Neural cell (in vitro differentiated cells): ENCODE measurements at regions not wholly inside any gene's neighbourhood (a gene's known extent, or its start where the extent isn't known, plus 50 kb on each side); places are given as distances from the start of the nearest gene placed in this dataset.

Experiments
- H2AFZ ChIP-seq: fragments of 200-600, 300-800 bp; sonication (generic), shearing (Covaris generic); 2 replicates; pipeline ENCODE4 v1.6.0; 2014; ENCODE audit warnings: low read depth, mild to moderate bottlenecking, antibody characterized with exemption, low read length, moderate library complexity
- H3F3A ChIP-seq: fragments of 200-600 bp; shearing (Covaris generic); 2 replicates; pipeline ENCODE4 v1.6.1; 2016; ENCODE audit warnings: mild to moderate bottlenecking, moderate library complexity, mixed read lengths, antibody characterized with exemption, low read length; ENCODE audit not compliant: insufficient read depth, poor library complexity, severe bottlenecking
- H3K27ac ChIP-seq: fragments of 200-600, 300-800 bp; sonication (generic), shearing (Covaris generic); 2 replicates; pipeline ENCODE4 v1.5.1; 2014; ENCODE audit warnings: mild to moderate bottlenecking, low read length, moderate library complexity
- H3K27me3 ChIP-seq: fragments of 300-800, 200-600 bp; sonication (generic), shearing (Covaris generic); 2 replicates; pipeline ENCODE4 v1.6.0; 2014; ENCODE audit warnings: mild to moderate bottlenecking, low read depth, low read length, moderate library complexity; ENCODE audit not compliant: insufficient read depth
- H3K36me3 ChIP-seq: fragments of 300-800, 200-600 bp; sonication (generic), shearing (Covaris generic); 2 replicates; pipeline ENCODE4 v1.5.1; 2014; ENCODE audit warnings: mild to moderate bottlenecking, antibody characterized with exemption, low read length, moderate library complexity; ENCODE audit not compliant: insufficient read depth
- H3K4me2 ChIP-seq: fragments of 300-800, 200-600 bp; sonication (generic), shearing (Covaris generic); 2 replicates; pipeline ENCODE4 v1.6.0; 2014; ENCODE audit warnings: mild to moderate bottlenecking, low read length
- H3K4me3 ChIP-seq: fragments of 300-800, 200-600 bp; sonication (generic), shearing (Covaris generic); 2 replicates; pipeline ENCODE4 v1.5.1; 2014; ENCODE audit warnings: mild to moderate bottlenecking, low read length, moderate library complexity
- H3K79me2 ChIP-seq: fragments of 200-600 bp; shearing (Covaris generic); replicated peaks from 2 replicates; pipeline ENCODE4 v1.6.0; 2014; ENCODE audit warnings: mild to moderate bottlenecking, low read length, moderate library complexity; ENCODE audit not compliant: insufficient read depth
- H3K9ac ChIP-seq: fragments of 300-800, 200-600 bp; sonication (generic), shearing (Covaris generic); 2 replicates; pipeline ENCODE4 v1.6.1; 2016; ENCODE audit warnings: mild to moderate bottlenecking, low read length, mixed read lengths
- H3K9me2 ChIP-seq: fragments of 200-600 bp; shearing (Covaris generic); 2 replicates; pipeline ENCODE4 v1.6.1; 2016; ENCODE audit warnings: mild to moderate bottlenecking, low read length, mixed read lengths; ENCODE audit not compliant: insufficient read depth
- H3K9me3 ChIP-seq: fragments of 200-600, 300-800 bp; sonication (generic), shearing (Covaris generic); 2 replicates; pipeline ENCODE4 v1.6.1; 2016; ENCODE audit warnings: mild to moderate bottlenecking, mixed run types, low read length, moderate library complexity, mixed read lengths
- H4K20me1 ChIP-seq: fragments of 200-600 bp; shearing (Covaris generic); 2 replicates; pipeline ENCODE4 v1.6.1; 2016; ENCODE audit warnings: mild to moderate bottlenecking, mixed run types; ENCODE audit not compliant: insufficient read depth
- CTCF ChIP-seq: fragments of 450-650 bp; IDR thresholded peaks from 2 replicates; pipeline ENCODE4 v1.5.1; 2014; ENCODE audit warnings: antibody characterized with exemption, mild to moderate bottlenecking, moderate library complexity; ENCODE audit not compliant: poor library complexity, severe bottlenecking
- EP300 ChIP-seq: fragments of 450-650 bp; conservative IDR thresholded peaks from 2 replicates; pipeline ENCODE4 v1.6.1; 2014; ENCODE audit warnings: antibody characterized with exemption, mild to moderate bottlenecking, moderate library complexity; ENCODE audit not compliant: poor library complexity, severe bottlenecking
- EZH2 ChIP-seq: fragments of 200-600, 300-800 bp; shearing (Covaris generic), sonication (generic); IDR thresholded peaks from 2 replicates; pipeline ENCODE4 v1.6.1; 2014; ENCODE audit warnings: antibody characterized with exemption, low read length, borderline replicate concordance, mild to moderate bottlenecking; ENCODE audit not compliant: insufficient read depth, poor library complexity, severe bottlenecking
- MXI1 ChIP-seq: fragments of 450-650 bp; conservative IDR thresholded peaks from 2 replicates; pipeline ENCODE4 v1.6.1; 2014; ENCODE audit warnings: antibody characterized with exemption, mild to moderate bottlenecking; ENCODE audit not compliant: poor library complexity, severe bottlenecking
- POLR2AphosphoS5 ChIP-seq: IDR thresholded peaks from 2 replicates; pipeline ENCODE4 v1.6.1; 2012
- RAD21 ChIP-seq: fragments of 450-650 bp; conservative IDR thresholded peaks from 2 replicates; pipeline ENCODE4 v1.6.1; 2014; ENCODE audit warnings: antibody characterized with exemption, mild to moderate bottlenecking, moderate library complexity
- SMC3 ChIP-seq: fragments of 450-650 bp; conservative IDR thresholded peaks from 2 replicates; pipeline ENCODE4 v1.6.1; 2014; ENCODE audit warnings: antibody characterized with exemption, mild to moderate bottlenecking, moderate library complexity; ENCODE audit not compliant: poor library complexity
- TAF1 ChIP-seq: IDR thresholded peaks from 2 replicates; pipeline ENCODE4 v1.6.1; 2012; ENCODE audit warnings: low read depth
- TF ChIP-seq, protein P1 (sequence below): IDR thresholded peaks from 2 replicates; pipeline ENCODE4 v1.6.1; 2012; ENCODE audit warnings: borderline replicate concordance

- Histone ChIP-seq H3K9me2 (no peaks in the 10 kb centered on the region), H2AFZ (no peak overlapping the region), H3K9ac (no peak overlapping the region), H3K27me3 (no peaks in the 10 kb centered on the region), H3F3A (no peaks in the 10 kb centered on the region), H3K79me2 (no peaks in the 10 kb centered on the region), H3K4me2 (no peak overlapping the region), H3K27ac (no peak overlapping the region), H3K4me3 (no peak overlapping the region), H4K20me1 (no peaks in the 10 kb centered on the region), H3K36me3 (no peaks in the 10 kb centered on the region), H3K9me3 (no peaks in the 10 kb centered on the region)
- TF ChIP-seq CTCF (no peak), EZH2 (no peak), RAD21 (no peak), TAF1 (no peak), EP300 (no peak), SMC3 (no peak), POLR2AphosphoS5 (no peak), MXI1 (no peak)
- TF ChIP-seq, protein P1, sequence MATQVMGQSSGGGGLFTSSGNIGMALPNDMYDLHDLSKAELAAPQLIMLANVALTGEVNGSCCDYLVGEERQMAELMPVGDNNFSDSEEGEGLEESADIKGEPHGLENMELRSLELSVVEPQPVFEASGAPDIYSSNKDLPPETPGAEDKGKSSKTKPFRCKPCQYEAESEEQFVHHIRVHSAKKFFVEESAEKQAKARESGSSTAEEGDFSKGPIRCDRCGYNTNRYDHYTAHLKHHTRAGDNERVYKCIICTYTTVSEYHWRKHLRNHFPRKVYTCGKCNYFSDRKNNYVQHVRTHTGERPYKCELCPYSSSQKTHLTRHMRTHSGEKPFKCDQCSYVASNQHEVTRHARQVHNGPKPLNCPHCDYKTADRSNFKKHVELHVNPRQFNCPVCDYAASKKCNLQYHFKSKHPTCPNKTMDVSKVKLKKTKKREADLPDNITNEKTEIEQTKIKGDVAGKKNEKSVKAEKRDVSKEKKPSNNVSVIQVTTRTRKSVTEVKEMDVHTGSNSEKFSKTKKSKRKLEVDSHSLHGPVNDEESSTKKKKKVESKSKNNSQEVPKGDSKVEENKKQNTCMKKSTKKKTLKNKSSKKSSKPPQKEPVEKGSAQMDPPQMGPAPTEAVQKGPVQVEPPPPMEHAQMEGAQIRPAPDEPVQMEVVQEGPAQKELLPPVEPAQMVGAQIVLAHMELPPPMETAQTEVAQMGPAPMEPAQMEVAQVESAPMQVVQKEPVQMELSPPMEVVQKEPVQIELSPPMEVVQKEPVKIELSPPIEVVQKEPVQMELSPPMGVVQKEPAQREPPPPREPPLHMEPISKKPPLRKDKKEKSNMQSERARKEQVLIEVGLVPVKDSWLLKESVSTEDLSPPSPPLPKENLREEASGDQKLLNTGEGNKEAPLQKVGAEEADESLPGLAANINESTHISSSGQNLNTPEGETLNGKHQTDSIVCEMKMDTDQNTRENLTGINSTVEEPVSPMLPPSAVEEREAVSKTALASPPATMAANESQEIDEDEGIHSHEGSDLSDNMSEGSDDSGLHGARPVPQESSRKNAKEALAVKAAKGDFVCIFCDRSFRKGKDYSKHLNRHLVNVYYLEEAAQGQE = no peak
Observed at GRCh38 chr4:96193061-96193460, 353.2 kb downstream of the PDHA2 start.

DNA sequence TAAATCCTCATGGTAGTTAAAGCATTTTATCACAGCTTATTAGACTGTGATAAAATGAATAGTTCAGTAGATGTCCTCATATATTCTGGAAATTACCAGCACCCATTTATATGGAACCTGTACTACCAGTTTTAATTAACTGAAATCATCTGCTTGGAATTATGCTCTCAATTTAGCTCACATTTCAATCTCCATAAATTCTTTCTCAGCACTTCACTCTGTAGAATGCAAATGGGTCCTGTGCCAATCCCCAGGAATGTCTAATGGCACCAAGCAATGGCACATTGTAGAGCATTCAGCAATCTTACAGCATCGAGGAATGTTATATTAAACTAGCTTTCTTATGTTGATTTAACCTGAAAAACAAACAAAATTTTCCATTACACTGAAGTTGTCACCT lies 355.1 kb downstream of the PDHA2 start:
- no peaks in the 10 kb centered on the region for H4K20me1 ChIP-seq
- no peak overlapping the region for H3K9ac ChIP-seq
- no peak overlapping the region for H3K4me2 ChIP-seq
- H2AFZ ChIP-seq = no peak overlapping the region
- no peak overlapping the region for H3K27ac ChIP-seq
- no peaks in the 10 kb centered on the region for H3K36me3 ChIP-seq
- H3K9me3 ChIP-seq = no peaks in the 10 kb centered on the region
- no peaks in the 10 kb centered on the region for H3K27me3 ChIP-seq
- TF ChIP-seq SMC3 = no peak
- TF ChIP-seq TAF1 = no peak
- TF ChIP-seq EP300 = no peak
- no peak for TF ChIP-seq RAD21
- TF ChIP-seq MXI1 = no peak
- TF ChIP-seq CTCF = no peak
- no peak for TF ChIP-seq EZH2
- no peak for TF ChIP-seq POLR2AphosphoS5
- TF ChIP-seq, protein P1 = no peak
- H3K4me3 ChIP-seq = no peak overlapping the region
- H3F3A ChIP-seq = no peaks in the 10 kb centered on the region
- H3K79me2 ChIP-seq = no peaks in the 10 kb centered on the region
- H3K9me2 ChIP-seq = no peaks in the 10 kb centered on the region
